BLaER1 (cell line): ENCODE measurements at regions not wholly inside any gene's neighbourhood (a gene's known extent, or its start where the extent isn't known, plus 50 kb on each side); places are given as distances from the start of the nearest gene placed in this dataset.

ENCODE experiments used
- H3K27ac ChIP-seq: shearing (Covaris generic); formaldehyde crosslinking; 2 replicates; pipeline ENCODE4 v1.8.1; 2022
- H3K27me3 ChIP-seq: shearing (Covaris generic); formaldehyde crosslinking; 2 replicates; pipeline ENCODE4 v1.8.1; 2022
- H3K36me3 ChIP-seq: shearing (Covaris generic); formaldehyde crosslinking; 2 replicates; pipeline ENCODE4 v1.8.1; 2022
- H3K4me1 ChIP-seq: shearing (Covaris generic); formaldehyde crosslinking; 2 replicates; pipeline ENCODE4 v1.8.1; 2022
- H3K4me2 ChIP-seq: shearing (Covaris generic); formaldehyde crosslinking; 2 replicates; pipeline ENCODE4 v1.8.1; 2022
- H3K4me3 ChIP-seq: shearing (Covaris generic); formaldehyde crosslinking; 2 replicates; pipeline ENCODE4 v1.8.1; 2022
- H3K9ac ChIP-seq: shearing (Covaris generic); formaldehyde crosslinking; 2 replicates; pipeline ENCODE4 v1.8.1; 2022
- H3K9me3 ChIP-seq: shearing (Covaris generic); formaldehyde crosslinking; 2 replicates; pipeline ENCODE4 v1.8.1; 2022
- H4K20me1 ChIP-seq: shearing (Covaris generic); formaldehyde crosslinking; 2 replicates; pipeline ENCODE4 v1.8.1; 2022
- Cebpa-rat ChIP-seq: shearing (Covaris generic); IDR thresholded peaks from 2 replicates; pipeline ENCODE4 v1.8.1; 2022

DNA sequence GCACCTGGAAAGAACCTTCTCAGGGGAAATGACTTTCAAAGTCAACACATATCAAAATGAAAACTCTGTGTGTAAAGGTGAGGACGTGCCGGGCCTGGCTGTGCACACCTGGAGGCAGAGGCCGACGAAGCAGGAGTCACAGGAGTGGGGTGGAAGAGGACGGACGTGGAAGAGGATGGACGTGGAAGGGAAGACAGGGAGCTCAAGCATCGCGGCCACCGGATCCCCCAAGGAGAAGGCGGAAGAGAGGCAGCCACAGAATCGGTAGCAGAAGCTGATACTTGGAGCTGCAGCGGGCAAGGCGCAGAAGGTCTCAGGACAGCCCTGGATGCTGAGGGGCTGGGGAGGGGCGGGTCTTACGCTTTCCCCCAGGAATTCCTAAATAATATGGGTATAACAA, 519.8 kb downstream of the BRD1 start:
- H3K27ac ChIP-seq, result no peak overlapping the region
- no peak for TF ChIP-seq Cebpa-rat
- H3K9ac ChIP-seq, result 0 out of 2 replicates have a peak overlapping the region, but pooled peaks have one; percentile 27
- H3K27me3 ChIP-seq, result peaks cover 26% of the 10 kb centered on the region
- no peaks in the 10 kb centered on the region for H3K9me3 ChIP-seq
- H3K4me1 ChIP-seq, result peaks cover 47% of the 10 kb centered on the region
- H3K4me3 ChIP-seq, result peak overlapping the region; percentile 18; the same call in 1 of the 2 replicates
- H3K4me2 ChIP-seq, result peak overlapping the region; percentile 91
- H3K36me3 ChIP-seq, result no peaks in the 10 kb centered on the region
- H4K20me1 ChIP-seq, result peaks cover 33% of the 10 kb centered on the region; the same call in 1 of the 2 replicates

DNA sequence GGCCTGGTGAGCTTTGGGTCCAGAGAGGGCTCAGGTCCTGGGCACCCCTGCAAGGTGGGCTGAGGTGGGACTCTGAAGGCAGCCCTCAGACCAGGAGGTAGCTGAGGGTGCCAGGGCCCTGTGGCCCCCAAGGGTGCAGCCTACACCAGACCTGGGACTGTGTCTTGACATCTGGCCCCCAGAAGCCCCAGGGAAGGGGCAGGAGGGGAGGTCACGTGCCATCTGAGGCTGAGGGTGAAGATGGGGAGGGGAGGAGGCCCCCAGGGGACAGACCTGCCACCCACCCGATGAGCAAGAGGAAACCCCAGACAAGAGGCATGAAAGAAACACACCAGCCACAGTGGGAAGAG, 520.2 kb downstream of the BRD1 start:
- H3K4me1 ChIP-seq, result peaks cover 50% of the 10 kb centered on the region
- 0 out of 2 replicates have a peak overlapping the region, but pooled peaks have one; percentile 27 for H3K9ac ChIP-seq
- H3K27ac ChIP-seq, result no peak overlapping the region
- H3K9me3 ChIP-seq, result no peaks in the 10 kb centered on the region
- H3K27me3 ChIP-seq, result peaks cover 26% of the 10 kb centered on the region
- H3K4me3 ChIP-seq, result peak overlapping the region; percentile 18; the same call in 1 of the 2 replicates
- no peaks in the 10 kb centered on the region for H3K36me3 ChIP-seq
- H3K4me2 ChIP-seq, result peak overlapping the region; percentile 91
- TF ChIP-seq Cebpa-rat, result no peak
- peaks cover 33% of the 10 kb centered on the region; the same call in 1 of the 2 replicates for H4K20me1 ChIP-seq

DNA sequence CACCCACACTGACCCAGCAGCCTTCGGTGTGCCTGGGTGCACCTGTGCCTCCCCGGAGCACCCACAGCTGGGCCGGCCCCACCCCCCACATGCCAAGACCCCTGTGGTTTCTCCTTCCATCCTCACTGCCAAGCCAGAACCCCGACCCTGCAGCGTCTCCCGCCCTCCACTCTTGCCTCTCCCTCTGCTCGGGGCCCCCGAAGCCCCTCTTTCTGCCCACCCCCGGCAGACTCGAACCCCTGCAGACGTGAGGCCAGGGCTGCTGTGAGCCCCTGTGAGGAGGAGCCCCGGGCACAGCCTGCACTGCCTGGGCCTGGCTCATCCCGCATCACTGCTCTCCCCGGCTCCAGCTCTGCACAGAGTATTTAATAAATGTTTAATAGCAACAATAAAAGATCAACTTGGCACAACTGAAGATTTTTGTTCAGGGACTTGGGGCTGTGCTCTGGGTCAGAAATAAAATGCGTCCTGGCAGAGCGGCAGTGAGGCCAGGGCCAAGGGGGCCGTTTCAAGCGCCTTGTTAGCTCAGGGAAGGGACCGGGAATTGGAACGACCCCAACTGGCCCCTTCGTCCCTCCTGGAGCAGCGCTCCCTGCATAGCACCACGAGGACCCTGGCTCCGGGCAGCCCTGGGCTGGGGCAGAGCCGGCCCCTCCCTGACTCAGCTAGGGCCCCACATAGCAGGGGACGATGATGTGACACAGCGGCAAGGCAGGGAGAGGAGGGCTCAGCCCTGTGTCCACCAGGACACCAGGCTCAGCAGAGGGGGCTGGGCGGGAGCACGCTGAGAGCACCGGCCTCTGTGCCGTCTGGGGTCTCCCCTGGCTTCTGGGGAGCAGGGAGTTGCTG, 520.8 kb downstream of the BRD1 start:
- Histone ChIP-seq H3K9me3 (no peaks in the 10 kb centered on the region), H3K4me1 (peaks cover 50% of the 10 kb centered on the region), H3K27me3 (peaks cover 26% of the 10 kb centered on the region), H3K9ac (no peak overlapping the region), H3K36me3 (no peaks in the 10 kb centered on the region), H3K4me3 (peak overlapping the region; percentile 18; the same call in 1 of the 2 replicates), H3K27ac (no peak overlapping the region), H3K4me2 (peak overlapping the region; percentile 91), H4K20me1 (peaks cover 33% of the 10 kb centered on the region; the same call in 1 of the 2 replicates)
- TF ChIP-seq Cebpa-rat, result no peak

DNA sequence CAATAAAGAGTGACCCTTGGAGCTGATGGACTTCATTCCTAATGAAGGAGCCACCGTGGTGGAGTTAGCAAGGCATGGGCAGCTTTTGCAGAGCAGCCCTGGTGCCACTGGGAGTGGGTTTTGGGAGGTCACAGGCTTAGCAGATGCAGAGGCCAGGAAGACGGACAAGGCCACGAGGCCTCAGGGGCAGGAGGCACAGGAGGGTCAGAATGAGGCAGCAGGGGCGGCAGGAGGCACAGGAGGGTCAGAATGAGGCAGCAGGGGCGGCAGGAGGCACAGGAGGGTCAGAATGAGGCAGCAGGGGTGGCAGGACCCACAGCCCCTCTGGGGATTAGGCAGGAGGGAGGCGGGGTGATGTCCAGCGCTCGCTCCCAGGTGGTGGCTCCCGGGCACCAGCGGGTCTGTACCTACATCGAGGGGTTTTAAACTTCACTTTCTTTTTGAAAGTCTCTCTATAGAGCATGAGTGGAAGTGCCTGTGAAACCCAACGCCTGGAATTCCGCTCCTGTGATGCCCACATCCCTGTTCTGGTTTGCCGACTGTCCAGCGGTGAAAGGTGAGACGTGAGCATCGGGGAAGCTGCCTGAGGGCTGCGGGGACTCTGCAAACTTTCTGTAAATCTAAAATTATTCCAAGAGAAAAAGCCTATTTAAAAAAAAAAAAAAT, 521.6 kb downstream of the BRD1 start:
- Histone ChIP-seq H3K27me3 (peaks cover 26% of the 10 kb centered on the region), H3K27ac (no peak overlapping the region), H3K9me3 (no peaks in the 10 kb centered on the region), H3K9ac (no peak overlapping the region), H3K4me3 (no peak overlapping the region), H3K4me2 (peak overlapping the region; percentile 91), H3K4me1 (peaks cover 55% of the 10 kb centered on the region), H3K36me3 (no peaks in the 10 kb centered on the region), H4K20me1 (peaks cover 33% of the 10 kb centered on the region; the same call in 1 of the 2 replicates)
- no peak for TF ChIP-seq Cebpa-rat

DNA sequence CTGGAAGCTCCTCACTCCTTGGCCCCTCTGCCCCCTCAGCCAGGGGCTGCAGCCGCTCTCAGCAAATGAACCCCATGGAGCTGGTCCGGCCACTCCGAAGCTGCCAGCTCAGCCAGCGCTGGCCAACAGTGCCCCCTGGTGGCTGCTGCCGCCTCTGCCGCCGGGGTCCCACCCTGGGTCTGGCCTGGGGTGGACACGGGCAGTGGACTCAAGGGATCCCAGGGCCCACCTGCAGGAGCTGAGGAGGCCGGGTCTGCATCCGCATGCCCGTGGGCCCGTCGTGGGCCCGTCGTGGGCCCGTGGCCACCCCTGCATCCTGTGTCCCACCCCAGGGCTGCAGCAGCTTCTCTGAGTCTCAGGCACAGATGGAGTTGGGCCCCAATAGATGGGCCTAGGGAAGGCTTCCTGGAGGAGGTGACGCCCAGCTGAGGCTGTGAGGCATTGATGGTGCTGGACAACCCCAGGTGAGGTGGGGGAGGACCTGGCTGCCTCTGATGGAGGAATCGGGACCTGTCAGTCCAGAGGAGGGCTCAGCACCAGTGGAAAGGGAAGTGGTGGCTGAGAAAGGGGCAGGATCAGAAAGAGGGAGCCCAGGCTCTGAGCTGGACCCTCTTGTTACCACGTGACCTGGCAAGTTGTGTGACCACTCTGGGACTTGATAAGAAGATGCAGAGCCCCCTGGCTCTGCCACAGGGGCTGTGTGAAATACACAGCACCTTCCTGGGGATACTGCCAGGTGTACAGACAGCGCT, 522.3 kb downstream of the BRD1 start:
- Histone ChIP-seq H4K20me1 (peaks cover 33% of the 10 kb centered on the region; the same call in 1 of the 2 replicates), H3K27me3 (peaks cover 23% of the 10 kb centered on the region), H3K36me3 (no peaks in the 10 kb centered on the region), H3K27ac (no peak overlapping the region), H3K4me2 (peak overlapping the region; percentile 91), H3K4me1 (peaks cover 62% of the 10 kb centered on the region), H3K9ac (no peak overlapping the region), H3K9me3 (no peaks in the 10 kb centered on the region), H3K4me3 (no peak overlapping the region)
- no peak for TF ChIP-seq Cebpa-rat

DNA sequence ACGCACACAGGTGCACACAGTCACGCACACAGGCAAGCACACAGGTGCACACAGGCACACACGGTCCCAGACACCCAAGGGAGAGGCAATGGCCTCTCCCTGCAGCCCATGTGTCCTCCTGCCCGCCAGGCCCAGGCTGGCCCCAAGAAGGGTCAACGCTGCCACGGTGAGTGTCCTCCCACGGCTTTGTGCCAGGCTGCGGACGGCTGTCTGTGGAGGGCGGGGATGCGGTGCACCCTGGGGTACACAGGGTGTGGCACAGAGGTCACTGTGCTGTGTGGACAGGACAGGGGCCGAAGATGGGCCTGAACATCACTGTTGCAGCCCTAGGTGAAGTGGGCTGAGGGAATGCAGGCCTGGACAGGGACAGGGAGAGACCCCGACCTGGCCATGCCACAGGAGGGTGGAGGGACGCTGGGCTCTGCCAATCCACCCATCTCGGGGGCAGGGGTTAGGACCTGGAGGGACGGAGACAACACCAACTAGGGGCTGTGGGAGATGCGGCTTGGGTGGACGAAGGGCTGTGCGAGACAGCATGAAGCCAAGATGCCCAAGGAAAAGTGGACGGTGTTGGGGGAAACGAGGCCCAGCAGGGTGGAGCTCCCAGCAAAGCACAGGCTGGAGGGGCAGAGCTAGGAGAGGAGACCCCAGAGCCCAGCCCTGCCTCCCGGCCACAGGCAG, 523.8 kb downstream of the BRD1 start:
- Histone ChIP-seq H3K27ac (no peak overlapping the region), H3K9me3 (no peaks in the 10 kb centered on the region), H4K20me1 (peaks cover 33% of the 10 kb centered on the region; the same call in 1 of the 2 replicates), H3K4me1 (peaks cover 76% of the 10 kb centered on the region), H3K9ac (no peak overlapping the region), H3K4me3 (no peak overlapping the region), H3K4me2 (no peak overlapping the region; the same call in 1 of the 2 replicates), H3K27me3 (peaks cover 13% of the 10 kb centered on the region), H3K36me3 (no peaks in the 10 kb centered on the region)
- no peak for TF ChIP-seq Cebpa-rat

DNA sequence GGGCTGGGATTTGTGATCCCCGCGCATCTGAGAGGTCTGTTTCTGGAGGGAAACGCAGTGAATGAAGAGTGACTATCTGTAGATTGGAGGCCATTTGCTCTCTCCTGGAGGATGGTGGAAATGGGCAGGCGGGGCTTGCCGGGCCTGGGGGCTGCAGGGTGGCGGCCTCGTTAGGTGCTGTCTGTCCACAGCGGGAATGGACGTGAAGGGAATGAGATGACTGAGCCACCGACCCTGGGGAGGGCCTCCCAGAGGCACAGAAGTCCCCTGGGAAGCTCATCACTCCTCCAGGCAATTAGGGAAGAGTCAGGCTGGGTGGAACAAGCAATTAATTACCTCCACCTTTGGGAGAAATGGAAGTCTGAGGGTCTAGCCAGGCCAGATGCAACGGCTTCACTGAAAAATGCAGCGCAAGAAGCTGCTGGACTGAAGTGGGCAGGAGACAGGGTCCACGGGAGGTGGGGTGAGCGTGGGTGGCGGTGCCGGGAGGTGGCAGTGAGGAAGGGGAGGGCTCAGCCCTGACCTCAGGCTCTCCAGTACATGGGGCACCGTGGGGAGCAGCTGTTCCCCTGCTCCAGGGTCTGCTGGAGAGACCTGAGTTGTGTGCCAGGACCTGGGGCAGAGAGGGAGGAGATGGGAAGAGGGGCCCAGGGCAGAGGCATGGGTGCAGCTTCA, 524.5 kb downstream of the BRD1 start:
- Histone ChIP-seq H3K36me3 (no peaks in the 10 kb centered on the region), H3K4me2 (peak overlapping the region; percentile 34; the same call in 1 of the 2 replicates), H3K4me1 (peaks cover 75% of the 10 kb centered on the region), H3K9me3 (no peaks in the 10 kb centered on the region), H3K4me3 (no peak overlapping the region), H4K20me1 (peaks cover 33% of the 10 kb centered on the region; the same call in 1 of the 2 replicates), H3K27ac (no peak overlapping the region), H3K9ac (no peak overlapping the region), H3K27me3 (peaks cover 6% of the 10 kb centered on the region; the same call in 1 of the 2 replicates)
- no peak for TF ChIP-seq Cebpa-rat

DNA sequence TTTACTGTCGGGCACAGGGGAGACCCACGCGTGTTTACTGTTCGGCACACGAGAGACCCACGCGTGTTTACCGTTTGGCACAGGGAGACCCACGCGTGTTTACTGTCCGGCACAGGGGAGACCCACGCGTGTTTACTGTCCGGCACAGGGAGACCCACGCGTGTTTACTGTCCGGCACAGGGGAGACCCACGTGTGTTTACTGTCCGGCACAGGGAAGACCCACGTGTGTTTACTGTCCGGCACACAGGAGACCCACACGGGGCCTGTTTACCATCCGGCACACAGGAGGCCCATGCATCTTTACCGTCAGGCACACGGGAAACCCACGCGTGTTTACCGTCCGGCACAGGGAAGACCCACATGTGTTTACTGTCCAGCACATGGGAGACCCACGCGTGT, 525.1 kb downstream of the BRD1 start:
- Histone ChIP-seq H3K9ac (no peak overlapping the region), H3K4me2 (no peak overlapping the region), H4K20me1 (peaks cover 28% of the 10 kb centered on the region; the same call in 1 of the 2 replicates), H3K27ac (no peak overlapping the region), H3K4me1 (peaks cover 68% of the 10 kb centered on the region), H3K9me3 (no peaks in the 10 kb centered on the region), H3K36me3 (no peaks in the 10 kb centered on the region), H3K4me3 (no peak overlapping the region), H3K27me3 (peaks cover 5% of the 10 kb centered on the region; the same call in 1 of the 2 replicates)
- no peak for TF ChIP-seq Cebpa-rat
